Astrocyte of the cerebellum (primary cell): ENCODE measurements at regions not wholly inside any gene's neighbourhood (a gene's known extent, or its start where the extent isn't known, plus 50 kb on each side); places are given as distances from the start of the nearest gene placed in this dataset.
"Not testable (repeated sequence)": the region's sequence is repeated elsewhere in the genome, so short reads cannot be mapped to it uniquely, and the experiment has no call there.

Source experiments
- DNase-seq: peaks from one replicate; pipeline ENCODE4 v3.0.0-alpha.2; 2011; ENCODE audit warnings: low read depth
- H3K4me3 ChIP-seq: 2 replicates; pipeline ENCODE4 v1.5.1; 2011; ENCODE audit warnings: mild to moderate bottlenecking, low read depth, low read length, moderate library complexity
- in situ Hi-C: cut with HindIII; loops from 2 replicates; pipeline ENCODE4 v1.10.0; 2017; ENCODE audit warnings: low sequenced_read_pairs
- TF ChIP-seq, protein P1 (sequence below): IDR thresholded peaks from 2 replicates; pipeline ENCODE4 v1.5.1; 2012; ENCODE audit warnings: low read length, low read depth, moderate library complexity, mild to moderate bottlenecking; ENCODE audit errors: missing control alignments

DNA sequence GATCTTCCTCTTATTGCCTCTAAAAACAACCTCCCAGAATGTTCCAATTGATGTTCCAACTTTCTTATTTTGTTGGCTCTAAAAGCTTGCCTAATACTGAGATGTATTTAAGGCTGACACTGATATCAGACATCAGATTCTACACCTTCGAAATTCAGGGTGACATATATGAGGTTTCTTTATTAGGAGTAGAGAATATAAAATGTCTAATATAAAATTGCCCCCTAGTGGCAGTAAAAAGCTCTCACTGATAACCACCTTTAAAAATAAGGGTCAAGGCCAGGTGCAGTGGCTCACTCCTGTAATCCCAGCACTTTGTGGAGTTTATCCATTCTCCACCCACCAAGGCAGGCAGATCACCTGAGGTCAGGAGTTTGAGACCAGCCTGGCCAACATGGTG is 789.7 kb upstream of the SLC39A10 start:
- in situ Hi-C loops, result no loop called here
- DNase-seq, result no peak
- H3K4me3 ChIP-seq, result no peak overlapping the region
- TF ChIP-seq, protein P1, sequence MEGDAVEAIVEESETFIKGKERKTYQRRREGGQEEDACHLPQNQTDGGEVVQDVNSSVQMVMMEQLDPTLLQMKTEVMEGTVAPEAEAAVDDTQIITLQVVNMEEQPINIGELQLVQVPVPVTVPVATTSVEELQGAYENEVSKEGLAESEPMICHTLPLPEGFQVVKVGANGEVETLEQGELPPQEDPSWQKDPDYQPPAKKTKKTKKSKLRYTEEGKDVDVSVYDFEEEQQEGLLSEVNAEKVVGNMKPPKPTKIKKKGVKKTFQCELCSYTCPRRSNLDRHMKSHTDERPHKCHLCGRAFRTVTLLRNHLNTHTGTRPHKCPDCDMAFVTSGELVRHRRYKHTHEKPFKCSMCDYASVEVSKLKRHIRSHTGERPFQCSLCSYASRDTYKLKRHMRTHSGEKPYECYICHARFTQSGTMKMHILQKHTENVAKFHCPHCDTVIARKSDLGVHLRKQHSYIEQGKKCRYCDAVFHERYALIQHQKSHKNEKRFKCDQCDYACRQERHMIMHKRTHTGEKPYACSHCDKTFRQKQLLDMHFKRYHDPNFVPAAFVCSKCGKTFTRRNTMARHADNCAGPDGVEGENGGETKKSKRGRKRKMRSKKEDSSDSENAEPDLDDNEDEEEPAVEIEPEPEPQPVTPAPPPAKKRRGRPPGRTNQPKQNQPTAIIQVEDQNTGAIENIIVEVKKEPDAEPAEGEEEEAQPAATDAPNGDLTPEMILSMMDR, result peak; percentile 45

DNA sequence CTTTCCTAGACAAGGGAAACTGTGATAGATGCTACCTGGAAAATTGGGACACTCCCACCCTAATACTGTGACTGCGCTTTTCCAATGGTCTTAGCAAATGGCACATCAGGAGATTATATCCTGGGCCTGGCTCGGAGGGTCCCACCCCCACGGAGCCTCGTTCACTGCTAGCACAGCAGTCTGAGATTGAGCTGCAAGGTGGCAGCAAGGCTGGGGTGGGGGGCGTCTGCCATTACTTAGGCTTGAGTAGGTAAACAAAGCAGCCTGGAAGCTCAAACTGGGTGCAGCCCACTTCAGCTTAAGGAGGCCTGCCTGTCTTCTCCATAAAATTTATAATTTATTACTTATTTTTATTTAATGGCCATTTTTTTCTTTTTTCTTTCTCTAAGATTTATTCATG is 802.1 kb upstream of the SLC39A10 start:
- DNase-seq, result no peak
- no peak overlapping the region for H3K4me3 ChIP-seq
- TF ChIP-seq, protein P1, result no peak
- in situ Hi-C loops, result no loop called here

DNA sequence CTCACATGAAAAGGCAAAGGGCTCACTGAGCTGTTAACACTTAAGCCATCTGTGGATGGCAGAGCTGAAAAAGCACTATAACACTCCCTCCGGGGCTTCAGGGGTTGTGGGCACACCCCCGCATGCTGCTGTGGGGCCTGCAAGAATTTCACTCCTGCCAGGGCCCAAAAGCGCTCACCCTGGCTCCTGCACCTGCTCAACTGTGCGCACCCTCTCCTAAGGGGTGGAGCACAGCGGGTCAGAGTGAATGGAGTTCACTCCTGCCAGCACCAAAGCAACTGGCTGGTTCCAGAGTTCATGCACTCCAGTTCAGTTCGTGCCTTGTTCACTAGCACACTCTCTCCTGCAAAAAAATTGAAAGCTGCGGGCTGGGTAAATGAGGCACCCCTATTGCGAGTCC is 814.2 kb upstream of the SLC39A10 start:
- in situ Hi-C loops, result no loop called here
- no peak for DNase-seq
- H3K4me3 ChIP-seq, result no peak overlapping the region
- TF ChIP-seq, protein P1, result no peak

DNA sequence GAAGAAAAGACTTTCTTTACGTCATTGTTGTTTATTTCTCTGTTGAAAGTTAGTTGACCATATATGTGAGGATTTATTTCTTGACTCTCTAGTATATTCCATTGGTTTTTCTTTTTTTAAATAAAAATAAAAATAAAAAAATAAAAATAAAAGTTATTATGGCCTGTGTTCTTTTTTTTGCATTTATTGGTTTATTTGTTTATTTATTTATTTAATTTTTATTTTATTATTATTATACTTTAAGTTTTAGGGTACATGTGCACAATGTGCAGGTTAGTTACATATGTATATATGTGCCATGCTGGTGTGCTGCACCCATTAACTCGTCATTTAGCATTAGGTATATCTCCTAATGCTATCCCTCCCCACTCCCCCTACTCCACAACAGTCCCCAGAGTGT is 822.7 kb upstream of the SLC39A10 start:
- H3K4me3 ChIP-seq, DNase-seq, in situ Hi-C loops: not testable (repeated sequence)

DNA sequence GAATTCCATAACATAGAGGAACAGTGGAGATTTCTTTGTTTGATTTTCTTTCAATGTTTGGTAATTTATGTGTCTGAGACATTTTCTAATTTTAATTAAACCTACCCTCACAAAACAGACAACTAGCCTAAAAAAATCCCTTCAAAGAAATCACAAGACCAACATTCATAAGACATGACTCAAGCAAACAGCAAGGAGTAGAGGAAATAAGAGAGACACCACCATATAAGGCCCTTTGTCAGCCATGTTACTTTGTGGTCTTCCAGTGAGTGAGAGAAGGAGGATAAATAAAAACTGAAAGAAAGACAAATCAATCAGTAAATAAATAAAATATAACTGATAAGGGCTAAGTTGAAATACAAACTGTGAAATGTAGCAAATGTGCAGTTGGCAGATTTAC is 830.8 kb upstream of the SLC39A10 start:
- DNase-seq, result no peak
- in situ Hi-C loops, result no loop called here
- TF ChIP-seq, protein P1, result no peak
- no peak overlapping the region for H3K4me3 ChIP-seq

DNA sequence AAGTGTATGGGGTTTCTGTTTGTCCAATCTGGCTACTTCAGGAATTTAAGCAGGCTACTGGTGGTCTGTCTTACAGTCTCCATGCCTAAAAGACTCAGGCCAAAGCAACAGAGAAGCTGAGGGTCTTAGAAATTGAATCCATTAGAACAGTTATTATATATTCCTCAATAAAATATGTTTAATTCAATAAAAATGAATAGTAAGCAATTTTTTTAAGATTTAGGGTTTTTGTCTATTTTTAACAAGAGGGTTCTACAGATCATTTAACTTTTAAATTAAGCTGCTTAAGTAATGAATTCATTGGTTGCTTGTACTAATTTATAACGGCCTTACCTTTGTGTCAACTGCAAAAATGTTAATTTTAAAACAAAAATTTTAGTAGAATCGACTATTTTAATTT is 832.6 kb upstream of the SLC39A10 start:
- in situ Hi-C loops, result no loop called here
- DNase-seq, result no peak
- TF ChIP-seq, protein P1, result no peak
- no peak overlapping the region for H3K4me3 ChIP-seq

DNA sequence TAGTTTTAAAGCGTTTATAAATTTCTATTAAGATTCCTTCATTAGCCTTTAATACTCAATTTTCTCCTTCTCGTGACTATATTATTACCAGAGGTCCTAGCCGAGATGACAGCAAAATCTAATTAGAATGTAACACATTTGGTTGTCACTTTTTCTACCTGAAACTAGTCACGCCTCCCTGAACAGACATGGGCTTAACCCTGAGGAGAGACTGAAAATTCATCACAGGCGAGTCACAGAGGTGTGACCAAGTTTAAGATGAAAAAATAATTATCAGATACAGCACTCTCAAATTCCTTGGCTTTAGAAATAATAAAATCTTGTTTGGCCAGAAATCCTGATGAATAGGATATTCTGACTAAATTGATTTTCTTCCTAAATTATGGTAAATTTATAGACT is 834.4 kb upstream of the SLC39A10 start:
- no peak overlapping the region for H3K4me3 ChIP-seq

More for the DNA sequence above, 834.4 kb upstream of the SLC39A10 start:
- no peak for DNase-seq
- in situ Hi-C loops, result no loop called here
- TF ChIP-seq, protein P1, result no peak
